ENCODE measurements at regions not wholly inside any gene's neighbourhood (a gene's known extent, or its start where the extent isn't known, plus 50 kb on each side); places are given as distances from the start of the nearest gene placed in this dataset.

DNA sequence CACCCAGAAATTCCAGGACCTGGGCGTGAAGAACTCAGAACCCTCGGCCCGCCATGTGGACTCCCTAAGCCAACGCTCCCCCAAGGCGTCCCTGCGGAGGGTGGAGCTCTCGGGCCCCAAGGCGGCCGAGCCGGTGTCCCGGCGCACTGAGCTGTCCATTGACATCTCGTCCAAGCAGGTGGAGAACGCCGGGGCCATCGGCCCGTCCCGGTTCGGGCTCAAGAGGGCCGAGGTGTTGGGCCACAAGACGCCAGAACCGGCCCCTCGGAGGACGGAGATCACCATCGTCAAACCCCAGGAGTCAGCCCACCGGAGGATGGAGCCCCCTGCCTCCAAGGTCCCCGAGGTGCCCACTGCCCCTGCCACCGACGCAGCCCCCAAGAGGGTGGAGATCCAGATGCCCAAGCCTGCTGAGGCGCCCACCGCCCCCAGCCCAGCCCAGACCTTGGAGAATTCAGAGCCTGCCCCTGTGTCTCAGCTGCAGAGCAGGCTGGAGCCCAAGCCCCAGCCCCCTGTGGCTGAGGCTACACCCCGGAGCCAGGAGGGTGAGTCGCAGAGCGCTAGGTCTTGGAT lies 261.5 kb downstream of the SEC14L1 start:
- TF ChIP-seq, protein P1, sequence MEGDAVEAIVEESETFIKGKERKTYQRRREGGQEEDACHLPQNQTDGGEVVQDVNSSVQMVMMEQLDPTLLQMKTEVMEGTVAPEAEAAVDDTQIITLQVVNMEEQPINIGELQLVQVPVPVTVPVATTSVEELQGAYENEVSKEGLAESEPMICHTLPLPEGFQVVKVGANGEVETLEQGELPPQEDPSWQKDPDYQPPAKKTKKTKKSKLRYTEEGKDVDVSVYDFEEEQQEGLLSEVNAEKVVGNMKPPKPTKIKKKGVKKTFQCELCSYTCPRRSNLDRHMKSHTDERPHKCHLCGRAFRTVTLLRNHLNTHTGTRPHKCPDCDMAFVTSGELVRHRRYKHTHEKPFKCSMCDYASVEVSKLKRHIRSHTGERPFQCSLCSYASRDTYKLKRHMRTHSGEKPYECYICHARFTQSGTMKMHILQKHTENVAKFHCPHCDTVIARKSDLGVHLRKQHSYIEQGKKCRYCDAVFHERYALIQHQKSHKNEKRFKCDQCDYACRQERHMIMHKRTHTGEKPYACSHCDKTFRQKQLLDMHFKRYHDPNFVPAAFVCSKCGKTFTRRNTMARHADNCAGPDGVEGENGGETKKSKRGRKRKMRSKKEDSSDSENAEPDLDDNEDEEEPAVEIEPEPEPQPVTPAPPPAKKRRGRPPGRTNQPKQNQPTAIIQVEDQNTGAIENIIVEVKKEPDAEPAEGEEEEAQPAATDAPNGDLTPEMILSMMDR (IDR thresholded peaks at IDR 0.05; ENCODE audit: extremely low read depth, insufficient read depth, missing control alignments), result no peak
- in situ Hi-C loops (cut with MboI; ENCODE audit: low pct_unique_long_range_greater_than_20kb, low sequenced_read_pairs, unreplicated experiment), result no loop called here
- no peak for DNase-seq (ENCODE audit: low spot score)

DNA sequence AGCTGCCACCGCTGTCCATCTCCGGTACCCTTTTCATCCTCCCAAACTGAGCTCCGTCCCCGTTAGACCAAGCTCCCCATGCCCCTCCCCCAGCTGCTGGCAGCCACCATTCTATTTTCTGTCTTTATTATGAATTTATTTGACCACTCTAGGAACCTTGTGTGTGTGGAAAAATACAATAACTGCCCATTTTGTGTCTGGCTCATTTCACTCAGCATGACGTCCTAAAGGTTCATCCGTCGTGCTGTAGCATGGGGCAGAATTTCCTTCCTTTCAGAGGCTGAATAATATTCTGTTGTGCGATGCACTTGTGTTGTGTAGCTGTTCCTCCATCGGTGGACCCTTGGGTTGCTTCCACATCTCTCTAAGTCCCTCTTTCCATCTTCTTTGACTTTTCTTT lies 263.1 kb downstream of the SEC14L1 start:
- in situ Hi-C loops (cut with MboI; ENCODE audit: low pct_unique_long_range_greater_than_20kb, low sequenced_read_pairs, unreplicated experiment), result no loop called here
- TF ChIP-seq, protein P1 (IDR thresholded peaks at IDR 0.05; ENCODE audit: extremely low read depth, insufficient read depth, missing control alignments), result no peak
- no peak for DNase-seq (ENCODE audit: low spot score)

DNA sequence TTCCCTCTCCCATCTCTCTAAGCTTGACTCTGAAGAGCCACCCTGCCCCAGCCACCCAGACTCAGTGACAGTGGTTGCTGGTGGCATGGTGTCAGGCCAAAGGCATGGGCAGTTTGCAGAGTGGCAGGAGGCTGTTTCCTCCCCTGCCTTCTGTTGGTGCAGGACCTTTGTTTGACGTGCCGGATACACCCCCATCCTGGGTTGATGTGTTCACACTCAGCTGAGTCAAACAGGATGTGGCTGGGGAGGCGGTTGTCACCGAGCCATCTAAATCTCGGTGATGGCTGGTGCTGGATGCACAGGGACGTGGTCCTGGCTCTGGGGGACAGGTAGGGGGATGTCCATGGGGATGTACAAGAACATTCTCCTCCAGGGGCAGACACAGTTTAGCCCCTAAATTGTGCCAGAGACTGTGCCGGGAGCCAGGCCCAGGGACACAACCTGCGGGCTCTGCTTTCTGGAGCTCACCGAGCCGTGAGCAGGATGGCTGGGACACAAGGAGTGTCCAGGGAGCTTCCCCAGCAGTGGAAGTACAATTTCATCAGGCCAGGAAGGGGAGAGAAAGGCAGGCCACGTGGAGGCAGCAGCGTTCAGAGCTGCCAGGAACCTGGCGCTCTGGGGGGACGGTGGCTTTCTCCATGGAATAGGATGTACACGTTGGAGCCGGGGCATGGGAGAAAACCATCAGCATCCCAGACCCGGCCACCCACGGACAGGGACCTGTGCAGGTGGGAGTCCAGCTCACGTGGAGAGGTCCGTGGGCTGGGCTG lies 264.2 kb downstream of the SEC14L1 start:
- peak; percentile 93 for DNase-seq (ENCODE audit: low spot score)
- in situ Hi-C loops (cut with MboI; ENCODE audit: low pct_unique_long_range_greater_than_20kb, low sequenced_read_pairs, unreplicated experiment), result no loop called here
- TF ChIP-seq, protein P1 (IDR thresholded peaks at IDR 0.05; ENCODE audit: extremely low read depth, insufficient read depth, missing control alignments), result no peak

DNA sequence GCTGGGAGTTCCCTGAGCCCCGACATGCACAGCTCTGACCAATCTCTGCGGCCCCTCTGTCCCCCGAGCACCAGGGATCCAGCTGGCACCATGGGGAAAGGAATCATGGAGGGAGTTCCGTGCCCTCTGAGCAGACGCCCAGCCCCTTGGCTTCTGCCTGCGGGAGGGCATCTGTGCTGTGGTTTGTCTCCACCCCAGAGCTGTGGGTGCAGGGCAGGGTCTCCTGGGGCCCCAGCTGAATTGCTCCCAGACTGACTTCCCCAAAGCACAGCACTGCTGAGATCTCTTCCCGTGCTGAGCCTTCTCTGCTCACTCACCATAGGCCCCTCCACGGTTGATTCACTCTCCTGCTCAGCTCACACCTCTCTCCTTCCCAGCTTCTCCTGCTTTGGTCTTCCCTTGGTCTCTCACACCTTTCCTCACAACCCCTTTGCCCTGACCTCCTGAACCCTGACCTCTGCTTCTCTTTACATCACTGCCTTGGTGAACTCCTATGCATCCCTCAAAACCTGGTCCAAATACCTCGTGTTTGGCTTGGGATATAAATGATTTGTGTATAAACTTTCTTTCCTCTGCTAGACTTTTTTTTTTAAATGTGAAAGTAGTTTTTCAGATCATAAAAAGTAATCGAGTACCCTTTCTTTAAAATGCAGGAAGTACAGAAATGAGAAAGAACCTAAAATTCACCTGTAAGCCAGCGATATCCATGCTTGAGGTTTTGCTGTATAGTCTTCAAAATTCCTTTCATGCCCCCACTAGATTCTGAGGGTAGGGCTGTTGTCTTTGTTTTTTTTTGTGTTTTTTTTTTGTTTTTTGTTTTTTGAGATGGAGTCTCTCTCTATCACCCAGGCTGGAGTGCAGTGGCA lies 265.3 kb downstream of the SEC14L1 start:
- TF ChIP-seq, protein P1 (IDR thresholded peaks at IDR 0.05; ENCODE audit: extremely low read depth, insufficient read depth, missing control alignments), result no peak
- DNase-seq (ENCODE audit: low spot score), result no peak
- in situ Hi-C loops (cut with MboI; ENCODE audit: low pct_unique_long_range_greater_than_20kb, low sequenced_read_pairs, unreplicated experiment), result no loop called here

DNA sequence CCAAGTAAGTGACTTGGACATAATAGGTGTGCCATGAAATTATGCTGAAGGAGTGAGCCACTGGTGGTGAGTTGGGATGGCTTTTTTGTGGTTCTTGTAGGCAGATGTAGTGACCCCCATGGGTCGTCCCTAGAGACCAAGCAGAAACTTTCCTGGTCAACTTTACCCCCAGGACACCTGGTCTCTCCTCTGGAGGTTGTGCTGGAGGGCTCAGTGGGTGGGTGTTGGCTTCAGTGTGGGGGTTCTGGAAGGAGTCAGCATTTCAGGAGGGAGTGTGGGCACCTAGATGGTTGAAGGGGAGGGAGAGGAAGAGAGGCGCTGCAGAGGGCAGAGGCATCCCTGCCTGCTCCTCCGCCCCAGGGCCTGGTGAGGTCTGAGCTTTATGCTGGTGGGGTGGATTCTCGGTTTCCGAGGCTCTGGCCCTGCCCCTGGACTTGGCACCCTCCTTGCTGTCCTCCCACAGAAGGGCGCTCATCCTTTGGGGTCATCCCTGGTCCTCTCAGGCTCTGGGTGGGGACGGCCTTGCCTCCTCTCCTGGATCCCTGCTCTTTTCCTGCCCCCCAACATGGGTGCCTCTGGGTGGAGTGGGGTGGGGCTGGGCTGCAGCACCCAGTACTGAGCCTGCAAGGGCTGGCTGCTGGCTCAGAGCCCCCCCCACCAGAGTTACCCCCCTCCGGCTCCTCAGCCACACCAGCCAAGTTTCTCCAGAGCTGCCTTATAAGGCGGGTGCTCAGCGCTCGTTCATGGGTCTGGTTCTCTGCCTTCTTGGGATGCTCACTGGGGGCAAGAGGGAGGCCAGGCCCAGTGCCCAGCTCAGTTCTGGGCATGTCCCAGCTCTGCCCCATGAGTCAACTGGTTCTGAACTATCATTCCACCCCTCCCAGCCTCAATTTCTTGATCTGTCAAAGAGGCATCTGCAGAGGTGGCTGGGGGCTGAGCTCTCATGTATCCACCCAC lies 266.8 kb downstream of the SEC14L1 start:
- no peak for DNase-seq (ENCODE audit: low spot score)
- in situ Hi-C loops (cut with MboI; ENCODE audit: low pct_unique_long_range_greater_than_20kb, low sequenced_read_pairs, unreplicated experiment), result no loop called here
- TF ChIP-seq, protein P1 (IDR thresholded peaks at IDR 0.05; ENCODE audit: extremely low read depth, insufficient read depth, missing control alignments), result no peak

DNA sequence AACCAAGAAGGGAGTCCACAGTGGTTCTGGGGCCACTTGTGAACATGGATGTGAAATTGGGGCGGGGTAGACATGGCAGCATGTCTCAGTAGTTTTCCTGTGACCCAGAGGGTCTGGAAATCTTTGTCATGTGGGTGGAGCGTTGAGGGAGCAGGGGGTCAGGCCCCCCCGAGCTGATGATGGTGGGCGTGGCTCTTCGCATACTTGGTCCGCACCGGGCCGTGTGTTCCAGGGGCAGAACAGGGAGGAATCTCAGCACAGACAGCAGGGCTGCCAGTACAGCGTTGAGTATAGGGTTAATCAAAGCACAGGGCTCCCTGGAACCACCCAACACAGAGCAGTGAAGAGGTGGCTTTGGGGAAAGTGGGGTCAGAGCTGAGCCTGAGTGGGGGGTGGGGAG lies 267.5 kb downstream of the SEC14L1 start:
- no peak for DNase-seq (ENCODE audit: low spot score)
- TF ChIP-seq, protein P1 (IDR thresholded peaks at IDR 0.05; ENCODE audit: extremely low read depth, insufficient read depth, missing control alignments), result no peak
- in situ Hi-C loops (cut with MboI; ENCODE audit: low pct_unique_long_range_greater_than_20kb, low sequenced_read_pairs, unreplicated experiment), result no loop called here

Data from GM13977 (cell line).